Epithelial cell of esophagus (primary cell): ENCODE measurements at regions not wholly inside any gene's neighbourhood (a gene's known extent, or its start where the extent isn't known, plus 50 kb on each side); places are given as distances from the start of the nearest gene placed in this dataset.

Experiments
- DNase-seq: peaks from one replicate; pipeline ENCODE4 v3.0.0; 2010; ENCODE audit warnings: low read depth
- H3K4me3 ChIP-seq: 2 replicates; pipeline ENCODE4 v1.5.1; 2011; ENCODE audit warnings: mild to moderate bottlenecking, low read length, control low read depth
- TF ChIP-seq, protein P1 (sequence below): IDR thresholded peaks from 2 replicates; pipeline ENCODE4 v1.5.1; 2011; ENCODE audit warnings: low read depth, mild to moderate bottlenecking, low read length, control low read depth, inconsistent platforms; ENCODE audit not compliant: insufficient read depth; ENCODE audit errors: missing control alignments

GRCh38 chr2:43082111-43082894, 144.1 kb downstream of the ZFP36L2 start:
- no peak overlapping the region for H3K4me3 ChIP-seq
- DNase-seq: peak; percentile 90
- TF ChIP-seq, protein P1, sequence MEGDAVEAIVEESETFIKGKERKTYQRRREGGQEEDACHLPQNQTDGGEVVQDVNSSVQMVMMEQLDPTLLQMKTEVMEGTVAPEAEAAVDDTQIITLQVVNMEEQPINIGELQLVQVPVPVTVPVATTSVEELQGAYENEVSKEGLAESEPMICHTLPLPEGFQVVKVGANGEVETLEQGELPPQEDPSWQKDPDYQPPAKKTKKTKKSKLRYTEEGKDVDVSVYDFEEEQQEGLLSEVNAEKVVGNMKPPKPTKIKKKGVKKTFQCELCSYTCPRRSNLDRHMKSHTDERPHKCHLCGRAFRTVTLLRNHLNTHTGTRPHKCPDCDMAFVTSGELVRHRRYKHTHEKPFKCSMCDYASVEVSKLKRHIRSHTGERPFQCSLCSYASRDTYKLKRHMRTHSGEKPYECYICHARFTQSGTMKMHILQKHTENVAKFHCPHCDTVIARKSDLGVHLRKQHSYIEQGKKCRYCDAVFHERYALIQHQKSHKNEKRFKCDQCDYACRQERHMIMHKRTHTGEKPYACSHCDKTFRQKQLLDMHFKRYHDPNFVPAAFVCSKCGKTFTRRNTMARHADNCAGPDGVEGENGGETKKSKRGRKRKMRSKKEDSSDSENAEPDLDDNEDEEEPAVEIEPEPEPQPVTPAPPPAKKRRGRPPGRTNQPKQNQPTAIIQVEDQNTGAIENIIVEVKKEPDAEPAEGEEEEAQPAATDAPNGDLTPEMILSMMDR: no peak

GRCh38 chr2:43081131-43081765, 145.2 kb downstream of the ZFP36L2 start:
- TF ChIP-seq, protein P1: no peak
- DNase-seq: no peak

DNA sequence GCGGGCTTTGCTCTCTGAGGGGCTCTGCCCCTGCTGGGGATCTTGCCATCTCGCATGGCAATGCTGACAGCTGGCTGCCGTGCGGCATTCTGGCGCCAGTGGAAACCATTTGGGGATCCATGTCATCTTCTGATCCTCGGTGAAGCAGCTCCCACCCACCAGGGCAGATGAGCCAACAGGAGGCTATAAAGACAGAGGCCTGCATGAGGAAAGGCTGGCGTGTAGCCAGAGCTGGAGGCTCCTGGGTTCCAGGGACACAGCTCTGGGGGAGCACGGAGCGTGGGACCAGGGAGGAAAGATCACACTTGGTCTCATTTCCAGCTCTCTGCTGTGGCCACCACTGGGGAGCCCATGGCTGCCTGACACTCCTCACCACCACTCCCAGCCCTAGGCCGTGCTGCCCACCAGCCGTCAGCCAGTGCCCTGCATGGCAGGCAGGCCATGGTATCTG, 145.8 kb downstream of the ZFP36L2 start:
- TF ChIP-seq, protein P1: no peak
- DNase-seq: no peak

More at GRCh38 chr2:43081131-43081765, 145.2 kb downstream of the ZFP36L2 start:
- H3K4me3 ChIP-seq: no peak overlapping the region

DNA sequence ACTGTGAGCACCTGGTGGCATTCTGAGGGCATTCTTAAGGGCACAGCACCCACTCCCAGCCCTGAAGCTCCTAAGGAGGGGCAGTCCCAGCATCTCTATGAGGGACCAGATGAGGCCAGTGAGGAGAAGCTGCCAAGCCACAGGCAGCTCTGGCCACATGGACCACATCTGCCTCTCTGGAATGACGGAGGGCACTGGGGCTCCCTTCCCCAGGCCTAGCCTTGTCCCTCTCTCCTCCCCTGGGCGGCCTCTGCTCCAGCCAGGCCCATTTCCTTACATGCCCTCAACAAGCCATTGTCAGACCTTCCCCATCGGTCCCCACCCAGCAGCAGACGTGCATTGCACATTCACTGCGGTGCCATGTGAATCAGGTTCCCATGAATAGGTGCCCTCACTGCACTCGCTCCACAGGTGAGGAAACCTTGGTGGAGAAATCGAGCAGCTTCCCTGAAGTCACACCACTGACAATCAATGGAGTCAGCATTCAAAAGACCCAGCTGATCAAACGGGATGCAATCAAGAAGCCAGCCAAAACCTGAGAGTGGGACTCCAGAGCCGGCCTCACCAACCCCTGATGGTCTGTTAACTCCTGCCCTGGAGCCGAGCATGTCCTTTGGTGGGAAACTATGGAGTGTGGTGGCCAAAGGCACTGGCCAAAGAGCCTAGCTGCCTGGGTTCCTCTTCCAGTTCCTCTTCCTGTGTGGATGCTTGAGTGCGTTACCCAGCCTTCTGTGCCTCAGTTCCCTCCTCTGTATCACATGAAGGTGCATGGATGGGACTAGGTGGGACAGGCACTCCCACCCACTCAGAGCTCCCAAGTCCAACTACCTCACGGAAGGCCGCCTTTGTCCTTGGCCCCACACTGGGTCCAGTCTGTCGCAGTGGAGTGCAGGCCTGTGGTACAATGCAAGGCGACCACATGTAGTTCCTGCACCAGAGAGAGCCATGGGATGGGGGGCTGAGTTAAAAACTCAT, 147.3 kb downstream of the ZFP36L2 start:
- no peak for DNase-seq
- no peak overlapping the region for H3K4me3 ChIP-seq
- TF ChIP-seq, protein P1: no peak

More for the DNA sequence above, 145.8 kb downstream of the ZFP36L2 start:
- H3K4me3 ChIP-seq: no peak overlapping the region

GRCh38 chr2:43078301-43078700, 148.1 kb downstream of the ZFP36L2 start:
- TF ChIP-seq, protein P1: no peak
- H3K4me3 ChIP-seq: no peak overlapping the region
- DNase-seq: no peak

DNA sequence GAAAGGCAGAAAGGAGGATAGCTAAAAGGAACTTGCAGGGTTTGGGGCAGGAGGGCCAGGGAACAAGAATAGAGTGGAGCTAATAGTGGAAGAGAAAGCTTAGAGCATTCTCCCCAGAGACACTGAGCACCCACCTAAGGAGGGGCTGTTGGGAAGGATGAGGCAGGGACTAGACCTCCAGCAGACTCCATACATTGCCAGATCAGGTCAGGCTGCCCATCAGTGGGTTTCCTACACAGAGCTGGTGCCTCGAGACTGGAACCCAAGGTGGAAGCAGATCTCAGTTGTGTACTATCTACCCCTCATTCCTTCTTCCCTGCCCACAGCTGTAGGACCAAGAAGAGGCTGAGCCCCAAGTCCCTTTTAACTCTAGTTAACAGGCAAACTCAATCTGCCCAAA, 148.5 kb downstream of the ZFP36L2 start:
- no peak for DNase-seq
- TF ChIP-seq, protein P1: no peak
- H3K4me3 ChIP-seq: no peak overlapping the region
